Activated CD4-positive, alpha-beta T cell treated with anti-CD3 and anti-CD28 coated beads, Interleukin-2, amount 10 ng/mL, durations not matched to agents 24 days and 14 days (primary cell): ENCODE measurements at regions not wholly inside any gene's neighbourhood (a gene's known extent, or its start where the extent isn't known, plus 50 kb on each side); places are given as distances from the start of the nearest gene placed in this dataset.

ENCODE experiments used
- DNase-seq: peaks from one replicate; pipeline ENCODE4 v3.0.0; 2022
- H3K27ac Mint-ChIP-seq: one replicate; pipeline ENCODE4 v1.8.0; 2022; ENCODE audit warnings: mild to moderate bottlenecking, mixed read lengths
- H3K27me3 Mint-ChIP-seq: one replicate; pipeline ENCODE4 v1.8.0; 2022; ENCODE audit warnings: mixed read lengths
- H3K36me3 Mint-ChIP-seq: one replicate; pipeline ENCODE4 v1.8.0; 2022; ENCODE audit warnings: low read depth, mild to moderate bottlenecking, mixed read lengths
- H3K4me1 Mint-ChIP-seq: one replicate; pipeline ENCODE4 v1.8.0; 2021; ENCODE audit warnings: mixed read lengths
- H3K4me3 Mint-ChIP-seq: one replicate; pipeline ENCODE4 v1.8.0; 2022; ENCODE audit warnings: mild to moderate bottlenecking, moderate library complexity, mixed read lengths
- H3K9me3 Mint-ChIP-seq: one replicate; pipeline ENCODE4 v1.8.0; 2021; ENCODE audit warnings: mixed read lengths
- intact Hi-C: fragments of 100-400 bp; cut with micrococcal nuclease; formaldehyde crosslinking; loops from one replicate; pipeline ENCODE4 v1.15.1; 2023

DNA sequence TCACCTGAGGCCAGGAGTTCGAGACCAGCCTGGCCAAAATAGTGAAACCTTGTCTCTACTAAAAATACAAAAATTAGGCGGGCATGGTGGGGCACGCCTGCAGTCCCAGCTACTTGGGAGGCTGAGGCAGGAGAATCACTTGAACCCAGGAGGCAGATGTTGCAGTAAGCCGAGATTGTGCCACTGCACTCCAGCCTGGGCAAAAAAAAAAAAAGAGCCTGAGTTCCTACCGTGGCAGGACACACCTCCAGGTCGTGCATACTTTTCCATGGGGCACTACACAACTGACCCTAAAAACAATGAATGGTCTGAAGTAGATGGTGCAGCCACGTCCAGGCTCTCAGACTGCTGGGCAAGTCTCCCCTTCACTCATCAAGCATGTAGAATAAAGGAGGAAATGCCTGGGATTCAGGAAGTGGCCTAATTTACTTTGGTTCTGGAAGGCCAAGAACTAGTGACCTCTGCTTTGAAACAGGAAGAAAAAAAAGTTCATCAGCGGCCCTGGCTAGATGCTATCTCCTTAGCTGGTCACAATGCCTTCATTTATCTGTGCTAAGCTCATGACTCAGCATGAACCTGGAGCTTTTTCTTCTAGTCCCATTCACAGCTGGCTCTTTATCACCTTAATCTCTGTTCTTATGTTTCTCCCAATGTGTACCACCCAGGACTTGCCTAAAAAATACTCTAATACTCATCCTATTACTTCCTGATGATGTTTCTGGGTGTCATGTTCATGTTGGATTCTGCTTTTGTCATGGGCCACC, 55.8 kb upstream of the OR6J1 start:
- Mint-ChIP-seq H3K4me3 (no peak overlapping the region), H3K9me3 (no peaks in the 10 kb centered on the region), H3K36me3 (no peaks in the 10 kb centered on the region), H3K27me3 (peaks cover 47% of the 10 kb centered on the region), H3K27ac (no peak overlapping the region), H3K4me1 (no peaks in the 10 kb centered on the region)
- intact Hi-C loops = no loop called here
- DNase-seq = no peak

DNA sequence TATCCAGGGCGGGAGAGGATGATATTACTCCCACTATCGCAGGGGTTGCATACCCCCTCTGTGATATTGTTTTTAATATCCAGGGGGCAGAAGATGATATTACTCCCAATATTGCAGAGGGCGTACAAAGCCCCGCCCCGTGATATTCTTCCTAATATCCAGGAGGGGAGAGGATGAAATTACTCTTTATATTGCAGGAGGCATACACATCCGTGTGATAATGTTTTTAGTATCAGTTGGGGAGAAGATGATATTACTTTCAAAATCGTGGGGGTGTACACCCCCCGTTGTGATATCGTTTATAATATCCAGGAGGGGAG, 52.9 kb upstream of the OXA1L start:
- H3K4me1 Mint-ChIP-seq = peaks cover 14% of the 10 kb centered on the region
- H3K27me3 Mint-ChIP-seq = peaks cover 19% of the 10 kb centered on the region
- intact Hi-C loops = loop anchor here (1.0 to 2.0 kb wide), 2 partner anchors 53 to 143 kb away; partner anchors contain the start of gene OXA1L
- H3K9me3 Mint-ChIP-seq = no peaks in the 10 kb centered on the region
- H3K36me3 Mint-ChIP-seq = no peaks in the 10 kb centered on the region
- H3K27ac Mint-ChIP-seq = peak overlapping the region; percentile 89
- no peak for DNase-seq
- peak overlapping the region; percentile 88 for H3K4me3 Mint-ChIP-seq

DNA sequence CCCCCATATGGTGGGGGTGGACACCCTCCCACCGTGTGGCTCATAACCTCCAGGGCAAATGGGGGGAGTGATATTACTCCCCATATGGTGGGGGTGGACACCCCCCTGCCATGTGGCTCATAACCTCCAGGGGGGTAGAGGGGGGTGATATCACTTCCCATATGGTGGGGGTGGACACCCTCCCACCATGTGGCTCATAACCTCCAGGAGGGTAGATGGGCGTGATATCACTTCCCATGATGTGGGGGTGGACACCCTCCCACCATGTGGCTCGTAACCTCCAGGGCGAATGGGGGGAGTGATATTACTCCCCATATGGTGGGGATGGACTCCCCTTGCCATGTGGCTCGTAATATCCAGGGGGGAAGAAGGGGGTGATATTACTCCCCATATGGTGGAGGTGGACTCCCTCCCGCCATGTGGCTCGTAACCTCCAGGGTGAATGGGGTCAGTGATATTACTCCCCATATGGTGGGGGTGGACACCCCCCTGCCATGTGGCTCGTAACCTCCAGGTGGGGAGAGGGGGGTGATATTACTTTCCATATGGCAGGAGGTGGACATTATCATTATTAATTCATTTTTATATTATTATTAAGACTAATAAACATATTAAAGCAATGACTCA, 51.2 kb upstream of the OXA1L start:
- peaks cover 14% of the 10 kb centered on the region for H3K4me1 Mint-ChIP-seq
- DNase-seq = no peak
- intact Hi-C loops = no loop called here
- H3K27me3 Mint-ChIP-seq = peaks cover 18% of the 10 kb centered on the region
- no peaks in the 10 kb centered on the region for H3K9me3 Mint-ChIP-seq
- H3K4me3 Mint-ChIP-seq = no peak overlapping the region
- H3K36me3 Mint-ChIP-seq = no peaks in the 10 kb centered on the region
- H3K27ac Mint-ChIP-seq = no peak overlapping the region

DNA sequence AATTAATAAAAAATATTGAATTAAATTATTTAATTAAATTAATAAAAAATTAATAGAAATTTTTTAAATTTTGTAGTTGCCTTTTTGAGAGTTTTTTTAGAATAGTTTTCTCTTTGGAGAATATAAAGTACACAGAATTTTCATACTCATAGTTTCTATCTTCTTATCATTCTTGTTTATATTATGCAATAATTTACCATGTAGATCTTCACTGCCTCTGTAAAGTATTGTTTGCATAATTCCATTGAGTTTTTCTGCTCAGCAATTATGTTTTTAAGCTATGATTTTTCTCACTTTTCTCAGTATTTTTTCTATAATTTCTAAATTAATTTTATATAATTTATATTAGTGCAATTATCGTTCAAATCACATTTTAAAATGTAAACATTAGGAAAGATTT, 50.6 kb upstream of the OXA1L start:
- no peaks in the 10 kb centered on the region for H3K36me3 Mint-ChIP-seq
- no peak overlapping the region for H3K27ac Mint-ChIP-seq
- H3K4me1 Mint-ChIP-seq = peaks cover 14% of the 10 kb centered on the region
- H3K27me3 Mint-ChIP-seq = peaks cover 18% of the 10 kb centered on the region
- H3K9me3 Mint-ChIP-seq = no peaks in the 10 kb centered on the region
- no peak for DNase-seq
- intact Hi-C loops = no loop called here
- H3K4me3 Mint-ChIP-seq = no peak overlapping the region
